ENCODE measurements at regions not wholly inside any gene's neighbourhood (a gene's known extent, or its start where the extent isn't known, plus 50 kb on each side); places are given as distances from the start of the nearest gene placed in this dataset.
A peak's percentile ranks its signal among the peaks of the same experiment; 100 is the strongest.

GRCh38 chr2:88873620-88874019 lies 182.1 kb downstream of the RPIA start:
- no peak for ATAC-seq
- no peak for TF ChIP-seq OSR1 (CRISPR knock-in tag; IDR thresholded peaks at IDR 0.05)
- no peak for TF ChIP-seq CREB5 (CRISPR knock-in tag; IDR thresholded peaks at IDR 0.05; ENCODE audit: low read depth)
- no peak for TF ChIP-seq PPARA (CRISPR knock-in tag; IDR thresholded peaks at IDR 0.05; ENCODE audit: borderline replicate concordance)
- TF ChIP-seq ZNF8 (CRISPR knock-in tag; IDR thresholded peaks at IDR 0.05) = no peak
- TF ChIP-seq TOX (CRISPR knock-in tag; IDR thresholded peaks at IDR 0.05; ENCODE audit: borderline replicate concordance) = no peak

GRCh38 chr2:88874063-88874657 lies 182.7 kb downstream of the RPIA start:
- peak; percentile 94 for ATAC-seq
- no peak for TF ChIP-seq RARB (CRISPR knock-in tag; IDR thresholded peaks at IDR 0.05)
- TF ChIP-seq GLIS3 (CRISPR knock-in tag; IDR thresholded peaks at IDR 0.05) = no peak
- TF ChIP-seq ZNF565 (CRISPR knock-in tag; conservative IDR thresholded peaks at IDR 0.05; ENCODE audit: low read depth) = no peak
- TF ChIP-seq CSRNP3 (CRISPR knock-in tag; IDR thresholded peaks at IDR 0.05) = no peak
- TF ChIP-seq OSR1 (CRISPR knock-in tag; IDR thresholded peaks at IDR 0.05) = no peak
- no peak for TF ChIP-seq ZNF8 (CRISPR knock-in tag; IDR thresholded peaks at IDR 0.05)
- TF ChIP-seq PATZ1 (CRISPR knock-in tag; IDR thresholded peaks at IDR 0.05; ENCODE audit: borderline replicate concordance) = no peak
- TF ChIP-seq TSHZ2 (CRISPR knock-in tag; IDR thresholded peaks at IDR 0.05) = no peak
- no peak for TF ChIP-seq ESRRG (CRISPR knock-in tag; IDR thresholded peaks at IDR 0.05)
- no peak for TF ChIP-seq CSDC2 (CRISPR knock-in tag; IDR thresholded peaks at IDR 0.05)
- TF ChIP-seq POU6F1 (CRISPR knock-in tag; IDR thresholded peaks at IDR 0.05; ENCODE audit: borderline replicate concordance, low read depth) = no peak
- no peak for TF ChIP-seq ZFP30 (CRISPR knock-in tag; IDR thresholded peaks at IDR 0.05)

GRCh38 chr2:88875736-88876135 lies 184.3 kb downstream of the RPIA start:
- no peak for ATAC-seq
- TF ChIP-seq ARNTL (CRISPR knock-in tag; IDR thresholded peaks at IDR 0.05; ENCODE audit: borderline replicate concordance, low read depth) = no peak
- TF ChIP-seq CSDC2 (CRISPR knock-in tag; IDR thresholded peaks at IDR 0.05) = no peak
- no peak for TF ChIP-seq ISL1 (CRISPR knock-in tag; IDR thresholded peaks at IDR 0.05)
- no peak for TF ChIP-seq ZNF565 (CRISPR knock-in tag; conservative IDR thresholded peaks at IDR 0.05; ENCODE audit: low read depth)
- no peak for TF ChIP-seq ZFP30 (CRISPR knock-in tag; IDR thresholded peaks at IDR 0.05)
- no peak for TF ChIP-seq PPARA (CRISPR knock-in tag; IDR thresholded peaks at IDR 0.05; ENCODE audit: borderline replicate concordance)
- no peak for TF ChIP-seq BACH2 (CRISPR knock-in tag; IDR thresholded peaks at IDR 0.05; ENCODE audit: borderline replicate concordance)
- TF ChIP-seq POU6F1 (CRISPR knock-in tag; IDR thresholded peaks at IDR 0.05; ENCODE audit: borderline replicate concordance, low read depth) = no peak
- TF ChIP-seq TSHZ2 (CRISPR knock-in tag; IDR thresholded peaks at IDR 0.05) = no peak
- TF ChIP-seq ZC3H10 (CRISPR knock-in tag; IDR thresholded peaks at IDR 0.05) = no peak
- TF ChIP-seq ZFP3 (CRISPR knock-in tag; IDR thresholded peaks at IDR 0.05) = no peak
- no peak for TF ChIP-seq TOX (CRISPR knock-in tag; IDR thresholded peaks at IDR 0.05; ENCODE audit: borderline replicate concordance)
